AG04450 (cell line): ENCODE measurements at regions not wholly inside any gene's neighbourhood (a gene's known extent, or its start where the extent isn't known, plus 50 kb on each side); places are given as distances from the start of the nearest gene placed in this dataset.

Experiments
- CTCF ChIA-PET: fragments of 300-600, 350-600 bp; formaldehyde crosslinking; extraction: SDS; loops from one replicate; lab custom pipeline; 2022; ENCODE audit warnings: antibody characterized with exemption, inconsistent platforms; lab: Charles Lee
- POLR2A ChIA-PET: fragments of 350-600 bp; formaldehyde crosslinking; extraction: SDS; loops from one replicate; lab custom pipeline; 2021; ENCODE audit warnings: antibody characterized with exemption, inconsistent platforms; lab: Yijun Ruan, JAX
- DNase-seq: peaks from one replicate; pipeline ENCODE4 v3.0.0-alpha.2; 2011; ENCODE audit warnings: low read depth, low spot score
- H3K27ac ChIP-seq: one replicate; pipeline ENCODE4 v1.5.1; 2012; ENCODE audit warnings: low read depth, low read length, control low read depth
- H3K27me3 ChIP-seq: one replicate; pipeline ENCODE4 v1.6.0; 2012; ENCODE audit warnings: low read length; ENCODE audit not compliant: control insufficient read depth, insufficient read depth
- H3K4me3 ChIP-seq: 2 replicates; pipeline ENCODE4 v1.5.1; 2011; ENCODE audit warnings: mild to moderate bottlenecking, low read depth, low read length, control low read depth
- H3K9me3 ChIP-seq: 2 replicates; pipeline ENCODE4 v1.5.1; 2012; ENCODE audit warnings: low read length; ENCODE audit not compliant: control insufficient read depth, insufficient read depth
- CTCF ChIP-seq: IDR thresholded peaks from 2 replicates; pipeline ENCODE4 v1.5.1; 2011; ENCODE audit warnings: low read depth, low read length, control low read depth, inconsistent platforms

DNA sequence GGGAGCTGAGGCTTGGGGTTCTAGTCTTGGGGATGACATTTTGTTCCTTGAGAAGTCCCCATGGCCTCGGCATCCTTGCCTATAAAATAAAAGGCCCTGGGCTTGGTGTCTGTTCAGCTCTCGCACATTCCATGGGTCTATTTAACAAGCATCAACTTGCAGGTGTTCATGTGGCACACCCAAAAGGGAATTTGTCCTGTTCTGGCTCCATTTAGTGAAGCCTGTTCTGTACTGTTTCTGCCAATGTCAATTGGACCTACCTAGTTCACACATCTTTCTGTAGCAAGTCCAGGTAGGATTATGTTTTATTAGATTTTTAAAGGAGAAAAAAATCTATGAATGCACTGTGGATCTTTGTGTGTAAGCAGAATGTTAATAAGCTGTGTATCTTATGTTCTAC is 262.0 kb downstream of the HIVEP2 start:
- ChIA-PET POLR2A (no interaction called here), CTCF (interaction anchor here (1.7 kb wide), 1 partner anchor 10 kb away, joined by 14 read pairs; no protein-coding TSS in a partner anchor)
- H3K4me3 ChIP-seq: no peak overlapping the region
- no peak for TF ChIP-seq CTCF
- no peak for DNase-seq
- no peak overlapping the region for H3K27ac ChIP-seq
- no peaks in the 10 kb centered on the region for H3K9me3 ChIP-seq
- peaks cover 8% of the 10 kb centered on the region for H3K27me3 ChIP-seq

DNA sequence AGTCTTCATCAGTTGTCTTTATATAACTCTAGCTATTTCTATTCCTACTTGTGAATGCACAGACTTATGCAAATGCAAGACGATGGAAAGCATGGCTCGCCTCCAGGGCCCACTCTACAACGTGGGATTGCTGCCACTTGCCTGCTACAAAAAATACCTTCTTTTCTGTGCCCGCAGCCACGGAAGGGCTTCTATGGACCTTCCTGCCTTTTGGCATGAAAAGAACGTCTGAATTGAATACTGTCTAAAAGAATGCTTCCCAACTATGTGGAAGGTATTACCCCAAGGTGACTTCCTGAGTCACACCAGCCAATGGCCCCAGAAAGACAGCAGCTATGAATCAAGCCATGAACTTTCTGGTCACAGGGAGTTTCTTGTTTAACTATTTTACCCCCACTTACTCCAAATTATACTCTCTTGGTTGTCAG is 261.2 kb downstream of the HIVEP2 start:
- ChIA-PET CTCF (interaction anchor here (1.1 to 1.7 kb wide), 2 partner anchors 9 to 209 kb away, joined by 5 to 14 read pairs; no protein-coding TSS in a partner anchor), POLR2A (no interaction called here)
- no peak overlapping the region for H3K4me3 ChIP-seq
- TF ChIP-seq CTCF: no peak
- no peak for DNase-seq
- no peak overlapping the region for H3K27ac ChIP-seq
- H3K9me3 ChIP-seq: no peaks in the 10 kb centered on the region
- peaks cover 6% of the 10 kb centered on the region for H3K27me3 ChIP-seq

DNA sequence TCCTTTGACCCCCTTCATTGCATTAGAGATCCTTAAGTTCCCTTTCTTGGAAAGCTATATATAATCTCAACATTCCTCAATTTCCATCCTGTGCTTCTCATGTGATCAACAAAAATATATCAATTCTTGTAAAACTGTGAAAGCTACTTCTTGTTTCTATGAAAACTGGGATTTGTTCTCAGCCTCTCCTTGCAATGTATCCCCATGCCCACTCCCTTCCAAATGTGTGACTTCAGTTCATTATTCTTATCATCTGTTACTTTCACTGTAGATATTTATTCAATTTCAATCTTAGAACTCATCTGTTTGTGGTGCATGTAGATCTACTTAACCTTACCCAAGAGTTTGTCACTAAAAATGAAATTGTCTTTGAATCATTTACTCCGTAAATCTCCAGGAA is 260.6 kb downstream of the HIVEP2 start:
- Histone ChIP-seq H3K27me3 (peaks cover 4% of the 10 kb centered on the region), H3K4me3 (no peak overlapping the region), H3K27ac (no peak overlapping the region), H3K9me3 (no peaks in the 10 kb centered on the region)
- CTCF ChIA-PET: interaction anchor here (1.1 to 1.7 kb wide), 2 partner anchors 8 to 209 kb away, joined by 5 to 14 read pairs; no protein-coding TSS in a partner anchor
- POLR2A ChIA-PET: no interaction called here
- DNase-seq: no peak
- TF ChIP-seq CTCF: no peak

DNA sequence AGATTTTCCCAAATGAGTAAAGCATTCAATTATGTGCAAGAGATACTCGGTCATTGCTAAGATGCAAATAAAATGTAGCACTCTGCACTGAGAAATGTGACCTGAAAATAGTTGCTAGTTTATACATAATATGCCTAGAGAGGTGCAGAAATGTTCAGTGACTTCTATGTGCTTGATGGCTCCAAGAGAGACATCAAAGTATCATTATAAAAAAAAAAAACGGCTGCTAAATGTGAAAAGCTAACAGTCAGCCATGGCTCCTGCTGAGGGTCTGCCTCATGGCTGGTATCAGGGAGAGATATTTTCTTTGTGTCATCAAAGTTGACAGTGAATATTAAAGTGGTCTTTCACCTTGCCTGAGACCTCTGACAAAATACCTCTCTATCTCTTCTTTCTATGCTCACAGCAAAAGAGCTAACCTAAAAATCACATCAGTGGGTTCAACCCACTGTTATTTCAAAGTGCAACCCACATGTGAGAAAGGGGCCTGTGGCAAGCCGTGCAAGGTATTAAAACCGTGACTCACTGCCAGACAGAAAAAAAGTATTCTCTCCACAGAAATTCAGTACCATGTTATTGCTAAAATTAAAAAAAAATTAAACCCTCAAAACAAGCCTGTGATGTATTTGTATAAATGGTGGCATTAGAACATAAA is 259.0 kb downstream of the HIVEP2 start:
- CTCF ChIA-PET: interaction anchor here (0.7 kb wide), 1 partner anchor 259 kb away, joined by 3 read pairs; the partner anchor contains the start of gene HIVEP2
- POLR2A ChIA-PET: no interaction called here
- Histone ChIP-seq H3K4me3 (no peak overlapping the region), H3K9me3 (no peaks in the 10 kb centered on the region), H3K27me3 (peaks cover 2% of the 10 kb centered on the region), H3K27ac (no peak overlapping the region)
- DNase-seq: no peak
- no peak for TF ChIP-seq CTCF

DNA sequence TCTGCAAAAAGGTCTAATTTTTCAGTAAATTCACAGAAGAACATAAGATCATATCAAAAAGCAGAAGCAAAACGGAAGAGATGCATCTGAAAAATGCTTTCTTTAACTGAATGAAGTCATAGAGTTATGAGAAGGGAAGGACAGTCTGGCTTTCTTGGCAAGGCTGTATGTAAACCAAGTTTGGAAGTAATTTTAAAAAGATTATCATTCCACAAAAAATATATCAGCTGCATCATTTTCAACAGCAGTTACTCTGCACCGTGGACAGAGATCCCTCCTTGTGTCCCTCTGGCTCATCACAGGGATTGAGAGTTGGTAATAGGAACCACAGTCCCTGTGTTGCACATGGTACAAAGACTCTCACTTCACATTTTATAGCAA is 258.5 kb downstream of the HIVEP2 start:
- Histone ChIP-seq H3K27me3 (no peaks in the 10 kb centered on the region), H3K4me3 (no peak overlapping the region), H3K27ac (no peak overlapping the region), H3K9me3 (no peaks in the 10 kb centered on the region)
- ChIA-PET POLR2A (no interaction called here), CTCF (interaction anchor here (0.7 to 1.3 kb wide), 2 partner anchors 212 to 259 kb away, joined by 3 read pairs; partner anchors contain the start of gene HIVEP2)
- DNase-seq: no peak
- no peak for TF ChIP-seq CTCF
